HG02840 (cell line): ENCODE measurements at regions not wholly inside any gene's neighbourhood (a gene's known extent, or its start where the extent isn't known, plus 50 kb on each side); places are given as distances from the start of the nearest gene placed in this dataset.

Experiments
- ATAC-seq: cut with Tn5 transposase; IDR thresholded peaks from one replicate; pipeline ENCODE4 v1.9.1; 2021; ENCODE audit warnings: mild to moderate bottlenecking, moderate library complexity, moderate number of reproducible peaks; ENCODE audit not compliant: unreplicated experiment, low FRiP score

DNA sequence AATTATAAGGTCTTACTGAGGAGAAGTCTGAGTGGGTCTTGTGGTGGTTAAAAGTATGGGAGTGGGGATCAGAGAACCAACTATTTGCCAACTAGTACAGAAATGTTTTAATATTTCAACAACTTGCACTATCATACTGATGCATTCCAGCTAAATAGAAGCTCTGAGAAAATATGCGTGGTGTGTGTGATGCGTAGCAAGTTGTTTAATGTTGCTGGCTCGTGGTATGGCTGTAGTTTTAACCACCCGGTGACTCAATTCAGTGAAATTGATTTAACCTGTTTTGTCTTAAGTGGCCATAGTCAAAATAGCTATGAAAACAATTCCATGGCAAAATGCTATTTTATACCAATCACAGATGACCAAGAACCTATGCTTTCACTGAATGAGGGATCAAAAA, 176.5 kb upstream of the SLC24A2 start:
- no peak for ATAC-seq

DNA sequence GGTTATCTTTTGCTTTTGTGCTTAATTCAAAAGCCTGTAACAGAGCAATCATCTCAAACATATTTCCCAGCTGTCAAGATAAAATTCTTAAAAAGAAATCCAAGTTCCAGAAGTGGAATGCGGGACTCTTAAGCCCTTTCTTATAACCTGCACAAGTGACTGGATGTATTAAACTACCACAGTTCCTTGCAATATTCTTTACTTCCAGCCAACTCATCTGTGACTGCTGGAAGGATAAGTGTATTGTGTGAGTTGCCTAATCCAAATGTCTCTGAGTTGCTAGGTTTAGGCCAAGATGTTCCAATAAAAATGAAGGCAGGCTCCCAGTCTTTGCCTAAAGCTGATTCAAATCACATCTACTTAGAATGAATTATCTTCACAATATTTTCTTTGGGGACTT, 159.2 kb upstream of the SLC24A2 start:
- ATAC-seq = no peak

GRCh38 chr9:19946441-19947109, 157.7 kb upstream of the SLC24A2 start:
- ATAC-seq = no peak

DNA sequence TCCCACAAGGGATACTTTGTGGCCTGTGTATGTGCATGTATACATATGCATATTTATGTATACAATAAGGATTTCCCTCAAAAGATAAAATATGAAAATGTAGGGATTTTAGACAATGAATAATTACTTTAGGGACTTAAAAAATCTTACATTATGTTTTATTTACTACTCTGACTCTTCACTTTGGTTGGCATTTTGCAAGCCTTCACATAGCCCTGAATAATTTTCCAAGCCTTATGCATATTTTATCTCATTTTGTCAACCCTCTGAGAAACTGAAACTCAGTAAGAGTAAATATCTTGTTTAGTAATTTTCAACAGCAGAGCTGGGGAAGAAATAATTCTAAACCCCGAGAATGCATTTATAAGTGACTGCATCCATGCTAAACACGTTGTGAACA, 153.0 kb upstream of the SLC24A2 start:
- no peak for ATAC-seq

- no peak for ATAC-seq
These were observed 152.1 kb upstream of the SLC24A2 start for GRCh38 chr9:19940811-19941535.

DNA sequence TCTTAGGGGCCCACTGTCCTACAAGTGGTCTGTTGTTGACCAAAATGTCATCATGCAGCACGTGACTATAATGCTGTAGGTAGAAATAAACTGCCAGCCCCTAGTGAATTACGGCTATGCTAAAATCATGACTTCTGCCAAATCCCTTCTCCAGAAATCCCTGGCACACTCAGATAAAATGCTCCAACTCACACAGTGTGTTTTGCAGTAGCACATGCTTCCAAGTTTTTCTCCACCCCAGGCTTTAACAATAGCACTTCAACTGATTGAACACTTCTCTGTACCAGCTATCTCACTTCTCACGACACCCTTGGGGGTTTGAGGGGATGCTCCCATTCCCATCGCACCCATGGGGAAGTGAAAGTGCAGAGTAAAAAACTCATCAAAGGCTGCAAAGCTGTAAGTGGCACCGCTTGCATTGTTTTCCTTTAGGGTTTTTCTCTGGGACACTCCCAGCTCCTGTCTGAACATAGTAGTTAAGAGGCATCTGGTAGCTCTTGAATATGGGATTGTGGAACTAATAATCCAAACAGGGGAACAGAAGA, 151.0 kb upstream of the SLC24A2 start:
- no peak for ATAC-seq

GRCh38 chr9:19938990-19939733, 150.3 kb upstream of the SLC24A2 start:
- ATAC-seq = no peak

DNA sequence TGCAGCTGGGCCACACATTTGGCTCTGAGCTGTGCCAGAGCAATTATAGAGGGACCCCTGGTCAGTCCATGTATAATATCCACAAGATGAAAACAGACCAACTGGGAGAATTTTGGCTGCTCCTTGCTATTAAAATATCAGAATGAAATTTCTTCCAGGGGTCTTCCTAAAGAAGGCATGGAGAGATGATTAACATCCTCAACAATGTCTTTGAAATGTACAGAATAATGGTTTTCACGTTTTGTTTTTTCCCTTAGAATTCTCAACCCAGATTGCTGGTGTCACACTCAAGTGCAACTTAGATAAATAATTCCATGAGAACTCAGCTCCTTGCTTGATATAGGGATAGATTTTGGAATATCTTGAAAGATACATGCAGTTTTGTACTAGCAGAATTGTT, 148.3 kb upstream of the SLC24A2 start:
- no peak for ATAC-seq

DNA sequence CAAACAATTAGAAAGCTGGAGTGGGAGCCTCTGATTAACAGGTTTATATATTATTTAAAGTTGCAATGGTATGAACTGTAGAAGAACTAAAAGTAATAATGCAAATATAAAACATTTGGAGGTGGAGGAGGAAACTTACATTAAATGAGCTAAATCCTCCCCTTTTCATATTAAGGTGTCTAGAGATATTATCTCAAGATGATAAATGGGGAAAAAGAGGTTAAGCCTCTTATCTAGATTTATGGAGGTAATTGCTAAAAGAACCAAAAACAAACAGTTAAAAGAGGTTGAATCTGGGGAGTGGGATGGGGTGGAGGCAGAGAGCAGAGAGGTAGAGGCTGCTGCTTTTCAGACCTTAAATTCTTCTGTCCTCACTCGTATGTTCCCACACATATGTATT, 147.8 kb upstream of the SLC24A2 start:
- no peak for ATAC-seq

DNA sequence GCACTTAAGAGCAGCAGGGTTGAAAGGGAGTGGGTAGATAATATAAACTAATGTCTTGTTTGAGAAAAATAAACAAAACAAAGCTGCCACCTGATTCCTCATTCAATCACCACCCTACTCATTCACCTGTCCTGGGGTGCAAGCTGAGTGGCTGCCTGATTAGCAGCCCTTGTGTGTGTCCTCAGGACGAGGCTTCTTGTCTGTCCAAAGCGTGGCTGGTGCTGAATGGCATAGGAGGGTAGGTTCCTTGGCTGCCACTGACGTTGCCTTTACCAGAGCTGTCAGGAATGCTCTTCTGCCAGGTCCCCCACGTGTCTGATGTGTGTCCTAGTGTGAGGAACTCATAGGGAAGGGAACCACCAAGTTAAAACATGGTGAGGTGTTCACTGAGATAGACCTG, 146.6 kb upstream of the SLC24A2 start:
- no peak for ATAC-seq

GRCh38 chr9:19934301-19934871, 145.5 kb upstream of the SLC24A2 start:
- no peak for ATAC-seq

DNA sequence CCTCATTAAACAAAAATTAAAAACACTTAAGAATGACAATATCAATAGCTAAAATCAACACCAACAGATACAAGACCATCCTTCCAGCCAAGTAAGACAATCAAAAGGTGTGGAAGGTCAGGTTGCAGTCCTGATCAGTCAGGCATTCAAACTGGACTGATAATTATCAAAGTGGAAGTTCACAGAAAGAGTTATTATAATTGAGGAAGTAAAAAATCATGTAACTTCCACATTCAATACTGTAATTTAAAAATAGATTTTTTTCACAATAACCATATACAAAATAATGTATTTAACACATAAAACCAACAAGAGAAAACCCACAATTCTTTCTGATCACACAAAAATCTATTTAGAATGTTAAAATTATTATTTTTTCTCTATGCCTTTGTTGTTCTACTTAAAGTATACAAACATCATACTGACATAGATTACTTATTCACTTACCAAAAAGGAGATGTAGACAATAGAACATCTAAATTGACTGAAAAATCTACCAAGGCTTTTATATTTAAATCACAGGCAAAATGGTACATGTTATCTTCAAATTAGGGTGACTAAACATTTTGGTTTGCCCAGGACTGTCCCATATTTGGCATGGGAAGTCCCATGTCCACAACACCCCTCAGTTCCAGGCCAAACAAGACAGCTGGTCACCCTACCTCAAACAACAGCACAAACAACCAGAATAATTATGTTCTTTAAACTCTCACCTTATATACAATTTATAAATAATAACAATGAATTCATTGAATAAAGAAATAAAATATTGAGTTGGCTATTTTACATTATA, 142.5 kb upstream of the SLC24A2 start:
- no peak for ATAC-seq

DNA sequence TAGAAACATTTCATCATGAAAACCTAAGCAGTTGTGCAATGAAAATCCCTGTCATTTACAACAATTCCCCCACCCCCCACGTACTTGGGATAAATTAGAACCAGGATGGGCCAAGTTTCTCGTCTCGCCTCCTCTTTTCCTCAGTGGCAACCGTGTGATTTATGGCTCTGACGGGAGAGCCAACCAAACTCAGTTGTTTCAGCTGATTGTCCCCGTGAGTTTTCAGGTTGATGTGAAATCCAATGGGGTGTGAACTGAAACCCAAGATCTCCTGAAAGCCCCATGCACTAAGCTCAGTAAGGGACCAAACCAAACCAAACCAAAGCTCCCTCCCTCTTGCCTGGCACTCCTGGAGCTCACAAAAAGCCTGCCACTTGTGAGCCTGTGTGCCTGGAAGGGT, 138.7 kb upstream of the SLC24A2 start:
- ATAC-seq = no peak

DNA sequence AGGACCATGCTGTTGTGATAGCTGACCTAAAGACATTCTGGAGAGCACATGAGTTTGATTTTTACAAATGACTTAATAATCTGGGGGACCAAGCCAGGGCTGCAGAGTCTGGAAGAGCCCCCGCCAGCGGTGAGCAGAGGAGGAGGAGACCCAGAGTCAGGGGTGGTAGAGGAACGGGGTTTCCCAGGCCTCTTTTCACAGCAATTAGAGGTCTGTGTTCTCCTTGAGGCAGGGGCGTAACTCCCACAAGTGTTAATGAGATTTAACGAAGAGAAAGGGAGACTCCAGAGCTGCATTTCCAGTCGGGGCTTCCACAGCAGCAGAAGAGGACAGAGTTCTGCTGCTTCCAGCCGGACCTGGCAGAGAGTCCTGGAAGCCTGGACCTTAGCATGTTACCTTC, 137.9 kb upstream of the SLC24A2 start:
- no peak for ATAC-seq

GRCh38 chr9:19925674-19926503, 137.1 kb upstream of the SLC24A2 start:
- ATAC-seq = peak; percentile 93

DNA sequence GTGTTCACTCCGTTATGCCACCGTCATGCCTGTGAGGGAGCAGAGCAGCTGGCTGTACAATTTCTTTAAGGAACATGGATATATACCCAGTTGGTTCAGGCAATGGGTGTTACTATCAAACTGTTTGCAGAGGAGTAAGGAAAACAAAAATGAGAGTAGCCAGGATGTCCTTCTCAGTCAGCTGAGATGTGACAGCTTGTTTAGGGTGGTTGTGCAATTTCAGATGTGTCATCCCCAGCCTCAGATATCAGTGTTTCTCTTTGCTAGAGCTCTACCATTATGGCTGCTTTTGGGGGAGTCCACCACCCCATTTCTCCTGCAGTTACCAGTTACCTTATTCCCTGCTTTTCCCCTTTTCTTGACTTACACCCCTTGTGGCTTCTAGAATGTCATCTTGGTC, 135.2 kb upstream of the SLC24A2 start:
- ATAC-seq = no peak

- ATAC-seq = no peak
These were observed 133.8 kb upstream of the SLC24A2 start for GRCh38 chr9:19922476-19923118.

GRCh38 chr9:19920401-19920800, 131.6 kb upstream of the SLC24A2 start:
- ATAC-seq = no peak

DNA sequence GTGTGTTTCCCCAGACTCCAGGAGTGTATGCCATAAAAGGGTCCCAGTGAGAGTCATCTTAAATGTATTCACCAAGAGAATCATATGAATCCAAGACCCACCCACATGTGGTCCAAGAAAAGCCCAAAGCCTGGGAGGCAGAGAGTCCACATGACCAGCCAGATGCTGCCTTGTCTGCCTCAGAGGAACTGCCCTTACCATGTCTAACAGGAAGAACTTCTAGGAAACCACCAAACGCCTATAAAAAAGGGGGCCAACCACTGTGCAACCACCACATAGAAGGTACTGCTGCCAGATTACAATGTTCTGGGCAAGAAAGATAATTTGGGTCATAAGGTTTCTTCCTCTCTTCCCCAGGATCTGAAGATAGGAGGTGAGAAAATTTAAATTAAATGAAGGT, 129.8 kb upstream of the SLC24A2 start:
- ATAC-seq = no peak
